Right kidney (tissue), 1 donor: ENCODE measurements at regions not wholly inside any gene's neighbourhood (a gene's known extent, or its start where the extent isn't known, plus 50 kb on each side); places are given as distances from the start of the nearest gene placed in this dataset.
"Not testable (repeated sequence)": the region's sequence is repeated elsewhere in the genome, so short reads cannot be mapped to it uniquely, and the experiment has no call there.

Experiments used
- DNase-seq: peaks from one replicate; pipeline ENCODE4 v3.0.0-alpha.2; 2016

GRCh38 chr4:110361921-110362320 is 114.0 kb upstream of the ENPEP start:
- no peak for DNase-seq

GRCh38 chr4:110359076-110359475 is 116.9 kb upstream of the ENPEP start:
- DNase-seq, result no peak

DNA sequence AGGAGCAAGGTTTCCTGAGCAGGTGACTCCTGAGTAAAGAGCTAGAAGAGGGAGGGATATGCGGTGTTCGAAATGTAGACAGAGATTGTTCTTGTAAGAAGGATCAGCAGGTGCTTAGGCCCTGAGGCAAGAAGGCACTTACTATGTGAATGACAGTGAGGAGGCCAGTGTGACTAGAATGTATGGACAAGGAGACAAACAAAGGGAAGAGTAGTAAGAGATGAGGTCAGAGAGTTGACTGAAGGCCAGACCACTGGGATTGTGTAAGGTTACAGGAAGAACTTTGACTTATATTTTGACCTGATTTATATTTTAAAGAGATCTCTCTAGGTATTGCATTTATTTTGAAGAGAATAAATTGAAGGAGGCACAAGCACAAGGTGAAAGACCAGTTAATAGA is 118.4 kb upstream of the ENPEP start:
- no peak for DNase-seq

DNA sequence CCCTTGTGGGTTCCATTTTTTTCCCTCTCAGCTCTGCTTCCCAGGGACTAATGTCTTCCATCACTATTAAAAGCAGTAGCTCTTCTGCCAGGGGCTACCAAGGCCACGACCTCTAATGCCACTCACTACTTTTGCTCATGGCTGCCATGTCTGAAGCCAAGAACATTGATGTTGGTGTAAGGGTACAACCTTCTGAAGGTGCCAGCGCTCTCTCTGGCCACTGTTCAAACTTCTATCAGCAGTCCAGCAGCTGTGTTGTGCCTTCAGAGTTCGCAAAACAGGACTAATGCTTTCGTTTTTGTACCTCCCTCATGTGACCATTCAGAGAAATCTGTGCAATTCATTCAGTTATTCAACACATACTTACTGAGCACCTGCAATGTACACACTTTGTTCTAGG is 121.5 kb upstream of the ENPEP start:
- no peak for DNase-seq

GRCh38 chr4:110352670-110353442 is 123.1 kb upstream of the ENPEP start:
- no peak for DNase-seq

DNA sequence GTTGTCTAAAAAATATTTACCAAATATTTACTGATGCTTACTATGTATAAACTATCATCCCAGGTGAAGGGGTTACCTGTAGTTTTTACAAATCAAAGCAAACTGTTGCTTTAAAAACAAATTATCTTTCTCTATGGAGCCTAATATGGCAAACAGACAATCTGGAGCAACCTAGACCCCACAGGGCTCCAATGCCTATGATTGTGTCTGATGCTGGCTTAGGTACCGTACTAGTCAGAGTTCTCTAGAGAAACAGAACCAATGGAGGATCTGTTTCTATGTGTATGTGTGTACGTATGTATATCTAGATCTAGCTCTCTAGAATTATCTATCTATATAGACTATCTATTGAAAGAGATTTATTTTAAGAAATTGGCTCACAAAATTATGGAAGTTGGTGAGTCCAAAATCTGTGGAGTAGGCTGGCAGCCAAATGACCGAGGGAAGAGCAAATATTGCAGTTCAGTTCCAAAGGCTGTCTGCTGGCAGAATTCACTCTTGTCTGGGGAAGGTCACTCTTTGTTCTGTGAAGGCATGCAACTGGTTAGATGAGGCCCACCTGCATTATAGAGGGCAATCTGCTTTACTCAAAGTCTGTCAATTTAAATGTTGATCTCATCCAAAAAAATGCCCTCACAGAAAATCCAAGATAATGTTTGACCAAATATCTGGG is 127.1 kb upstream of the ENPEP start:
- DNase-seq, result no peak

GRCh38 chr4:110347805-110348204 is 128.2 kb upstream of the ENPEP start:
- DNase-seq, result no peak

GRCh38 chr4:110344165-110344564 is 131.8 kb upstream of the ENPEP start:
- no peak for DNase-seq

- DNase-seq, result no peak
These were observed 132.4 kb upstream of the ENPEP start for GRCh38 chr4:110343534-110343933.

DNA sequence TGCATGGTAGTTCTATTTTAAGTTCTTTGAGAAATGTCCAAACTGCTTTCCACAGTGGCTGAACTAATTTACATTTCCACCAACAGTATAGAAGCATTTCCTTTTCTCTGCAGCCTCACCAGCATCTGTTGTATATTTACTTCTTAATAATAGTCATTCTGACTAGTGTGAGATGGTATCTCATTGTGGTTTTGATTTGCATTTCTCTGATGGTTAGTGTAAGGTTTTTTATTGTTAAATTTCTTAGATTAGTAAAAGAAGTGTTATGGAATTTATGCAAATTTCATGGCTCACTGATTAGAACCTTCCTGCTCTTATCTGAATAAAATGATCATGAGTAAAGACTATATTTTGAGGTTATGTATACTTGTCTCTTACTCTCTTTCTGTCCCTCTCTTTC is 134.8 kb upstream of the ENPEP start:
- not testable (repeated sequence) for DNase-seq

- DNase-seq, result no peak
These were observed 137.0 kb upstream of the ELOVL6 start for GRCh38 chr4:110335399-110335798.

GRCh38 chr4:110332483-110332882 is 134.1 kb upstream of the ELOVL6 start:
- no peak for DNase-seq

GRCh38 chr4:110326426-110326825 is 128.0 kb upstream of the ELOVL6 start:
- DNase-seq, result not testable (repeated sequence)

DNA sequence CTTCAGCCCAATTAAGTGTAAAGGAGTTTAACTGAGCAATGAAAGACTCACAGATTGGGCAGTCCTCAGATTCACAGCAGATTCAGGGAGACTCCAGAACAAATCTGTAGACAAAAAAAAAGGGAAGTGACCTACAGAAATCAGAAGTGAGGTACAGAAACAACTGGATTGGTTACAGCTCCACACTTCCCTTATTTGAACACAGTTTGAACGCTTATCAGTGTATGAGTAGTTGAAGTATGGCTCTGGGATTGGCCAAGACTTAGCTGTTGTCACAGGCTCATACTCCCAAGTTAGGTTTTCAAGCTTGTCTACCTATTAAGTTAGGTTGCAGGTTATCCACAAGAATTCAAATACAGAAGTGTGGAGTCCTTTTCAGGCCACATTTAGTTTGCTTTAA is 112.4 kb upstream of the ELOVL6 start:
- no peak for DNase-seq

GRCh38 chr4:110309675-110310074 is 111.3 kb upstream of the ELOVL6 start:
- DNase-seq, result no peak

- DNase-seq, result no peak
These were observed 107.9 kb upstream of the ELOVL6 start for GRCh38 chr4:110306303-110306702.

DNA sequence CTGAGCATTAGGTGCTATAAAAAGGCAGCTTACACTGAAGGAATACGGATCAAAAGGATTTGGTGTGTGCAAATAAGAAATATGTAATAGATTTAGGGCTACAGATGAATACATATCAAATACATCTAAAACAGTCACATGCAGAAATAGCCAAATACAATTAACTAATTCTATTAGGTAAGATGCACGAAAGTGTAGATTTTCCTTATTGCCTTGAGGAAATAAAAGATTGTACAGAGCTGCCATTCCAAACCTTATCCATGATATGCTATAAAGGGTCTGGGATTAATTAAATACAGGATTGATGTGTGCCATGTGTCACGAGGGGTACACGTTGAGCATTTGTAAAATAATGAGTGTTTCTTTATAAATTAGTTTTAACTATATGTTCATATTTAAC is 107.0 kb upstream of the ELOVL6 start:
- DNase-seq, result no peak

GRCh38 chr4:110296892-110297291 is 98.5 kb upstream of the ELOVL6 start:
- no peak for DNase-seq

GRCh38 chr4:110294165-110294564 is 95.8 kb upstream of the ELOVL6 start:
- DNase-seq, result no peak

GRCh38 chr4:110292994-110293744 is 94.8 kb upstream of the ELOVL6 start:
- no peak for DNase-seq

- DNase-seq, result no peak
These were observed 92.1 kb upstream of the ELOVL6 start for GRCh38 chr4:110290511-110290910.

DNA sequence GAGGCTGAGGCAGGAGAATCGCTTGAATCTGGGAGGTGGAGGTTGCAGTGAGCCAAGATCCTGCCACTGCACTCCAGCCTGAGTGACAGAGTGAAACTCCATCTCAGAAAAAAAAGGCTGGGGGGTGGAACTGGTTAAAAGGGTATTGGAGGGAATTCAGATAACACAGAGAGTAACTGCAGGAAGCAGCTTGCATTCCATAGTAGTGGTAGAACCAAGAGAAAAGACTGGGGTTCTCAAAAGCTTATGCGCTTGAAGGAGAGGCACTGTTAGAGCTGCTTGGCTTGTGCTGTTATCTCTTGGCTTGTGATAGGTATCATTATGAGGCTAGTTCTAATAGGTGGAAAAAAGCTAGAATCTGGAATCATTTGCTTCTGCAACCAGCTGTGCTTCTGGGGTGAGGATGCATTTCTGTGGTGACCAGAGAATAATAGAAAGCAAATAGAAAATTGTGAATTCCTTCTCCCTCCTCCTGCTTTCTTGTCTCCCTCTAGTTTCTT is 91.2 kb upstream of the ELOVL6 start:
- no peak for DNase-seq

DNA sequence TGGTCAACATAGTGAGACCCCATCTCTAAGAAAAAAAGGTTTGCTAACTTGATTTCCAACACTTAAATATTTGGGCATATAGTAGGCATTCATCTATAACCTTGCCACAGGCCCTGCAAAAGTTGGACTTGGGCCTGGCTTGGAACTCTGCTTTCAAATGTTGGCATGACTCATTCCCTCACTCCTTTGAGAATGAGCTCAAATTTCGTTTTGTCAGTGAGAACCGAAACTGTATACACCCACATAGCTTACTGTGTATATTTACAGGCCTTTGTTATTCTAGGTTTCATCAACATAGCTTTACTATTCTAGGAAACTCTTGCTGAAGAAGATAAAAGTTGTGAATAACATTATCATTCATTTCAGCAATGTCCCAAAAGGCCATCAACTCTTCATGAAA is 88.7 kb upstream of the ELOVL6 start:
- no peak for DNase-seq
